Muscle layer of colon (tissue), 2 donors: ENCODE measurements at regions not wholly inside any gene's neighbourhood (a gene's known extent, or its start where the extent isn't known, plus 50 kb on each side); places are given as distances from the start of the nearest gene placed in this dataset.

Experiments
- H3K27ac ChIP-seq: one replicate; pipeline ENCODE4 v1.7.0; 2013; ENCODE audit warnings: low read depth, mild to moderate bottlenecking, low read length, moderate library complexity
- H3K27me3 ChIP-seq, 2 donors: one replicate each; pipeline ENCODE4 v1.7.0; 2013; ENCODE audit warnings: low read length in 2 of 2, mild to moderate bottlenecking in 2 of 2; ENCODE audit not compliant: insufficient read depth in 2 of 2, control insufficient read depth in 1 of 2
- H3K36me3 ChIP-seq: one replicate; pipeline ENCODE4 v1.7.0; 2013; ENCODE audit warnings: mild to moderate bottlenecking, low read length; ENCODE audit not compliant: insufficient read depth
- H3K4me1 ChIP-seq: one replicate; pipeline ENCODE4 v1.7.0; 2013; ENCODE audit warnings: mild to moderate bottlenecking, low read length; ENCODE audit not compliant: insufficient read depth
- H3K4me3 ChIP-seq, 2 donors: one replicate each; pipeline ENCODE4 v1.7.0; 2013; ENCODE audit warnings: low read length in 2 of 2, low read depth in 1 of 2, mild to moderate bottlenecking in 1 of 2, moderate library complexity in 1 of 2
- H3K9ac ChIP-seq: one replicate; pipeline ENCODE4 v1.7.0; 2013; ENCODE audit warnings: low read length
- H3K9me3 ChIP-seq: one replicate; pipeline ENCODE4 v1.7.0; 2013; ENCODE audit warnings: mild to moderate bottlenecking, low read length
- donor health status: abdominal sarcoma.
- donor health status: Adenocarcinoma of cecum.

GRCh38 chr13:34004676-34005075 lies 186.7 kb downstream of the RFC3 start:
- Histone ChIP-seq H3K4me3 (no peak overlapping the region), H3K9me3 (no peaks in the 10 kb centered on the region), H3K36me3 (no peaks in the 10 kb centered on the region), H3K4me1 (peaks cover 7% of the 10 kb centered on the region), H3K9ac (no peak overlapping the region), H3K27ac (no peak overlapping the region), H3K27me3 (no peaks in the 10 kb centered on the region)

GRCh38 chr13:34006011-34006410 lies 188.1 kb downstream of the RFC3 start:
- Histone ChIP-seq H3K4me1 (no peaks in the 10 kb centered on the region), H3K9ac (no peak overlapping the region), H3K27ac (no peak overlapping the region), H3K4me3 (no peak overlapping the region), H3K36me3 (no peaks in the 10 kb centered on the region), H3K9me3 (no peaks in the 10 kb centered on the region), H3K27me3 (no peaks in the 10 kb centered on the region)

GRCh38 chr13:34011552-34012085 lies 193.7 kb downstream of the RFC3 start:
- Histone ChIP-seq H3K9ac (no peak overlapping the region), H3K27ac (no peak overlapping the region), H3K4me1 (no peaks in the 10 kb centered on the region), H3K36me3 (no peaks in the 10 kb centered on the region), H3K4me3 (no peak overlapping the region), H3K9me3 (no peaks in the 10 kb centered on the region), H3K27me3 (no peaks in the 10 kb centered on the region)

GRCh38 chr13:34012382-34012781 lies 194.4 kb downstream of the RFC3 start:
- Histone ChIP-seq H3K4me3 (no peak overlapping the region), H3K27me3 (no peaks in the 10 kb centered on the region), H3K4me1 (no peaks in the 10 kb centered on the region), H3K27ac (no peak overlapping the region), H3K36me3 (no peaks in the 10 kb centered on the region), H3K9ac (no peak overlapping the region), H3K9me3 (no peaks in the 10 kb centered on the region)

- Histone ChIP-seq H3K9me3 (no peaks in the 10 kb centered on the region), H3K36me3 (no peaks in the 10 kb centered on the region), H3K9ac (no peak overlapping the region), H3K27me3 (no peaks in the 10 kb centered on the region), H3K4me1 (no peaks in the 10 kb centered on the region), H3K4me3 (no peak overlapping the region), H3K27ac (no peak overlapping the region)
Observed at GRCh38 chr13:34013061-34013460, 195.1 kb downstream of the RFC3 start.

GRCh38 chr13:34017231-34017630 lies 199.3 kb downstream of the RFC3 start:
- Histone ChIP-seq H3K36me3 (no peaks in the 10 kb centered on the region), H3K4me1 (no peaks in the 10 kb centered on the region), H3K27ac (no peak overlapping the region), H3K9me3 (peaks cover 7% of the 10 kb centered on the region), H3K9ac (no peak overlapping the region), H3K4me3 (no peak overlapping the region), H3K27me3 (no peaks in the 10 kb centered on the region)

GRCh38 chr13:34019870-34020269 lies 201.9 kb downstream of the RFC3 start:
- Histone ChIP-seq H3K9ac (no peak overlapping the region), H3K9me3 (peaks cover 9% of the 10 kb centered on the region), H3K36me3 (no peaks in the 10 kb centered on the region), H3K27ac (no peak overlapping the region), H3K4me1 (no peaks in the 10 kb centered on the region), H3K4me3 (no peak overlapping the region), H3K27me3 (no peaks in the 10 kb centered on the region)

GRCh38 chr13:34020388-34020787 lies 202.4 kb downstream of the RFC3 start:
- Histone ChIP-seq H3K36me3 (no peaks in the 10 kb centered on the region), H3K9ac (no peak overlapping the region), H3K4me3 (no peak overlapping the region)

GRCh38 chr13:34021619-34022018 lies 203.7 kb downstream of the RFC3 start:
- Histone ChIP-seq H3K9ac (no peak overlapping the region), H3K4me3 (no peak overlapping the region), H3K9me3 (peaks cover 9% of the 10 kb centered on the region), H3K27me3 (no peaks in the 10 kb centered on the region), H3K27ac (no peak overlapping the region), H3K36me3 (no peaks in the 10 kb centered on the region), H3K4me1 (no peaks in the 10 kb centered on the region)

More at GRCh38 chr13:34020388-34020787, 202.4 kb downstream of the RFC3 start:
- Histone ChIP-seq H3K27ac (no peak overlapping the region), H3K4me1 (no peaks in the 10 kb centered on the region), H3K27me3 (no peaks in the 10 kb centered on the region), H3K9me3 (peaks cover 9% of the 10 kb centered on the region)

- H3K4me3 ChIP-seq: no peak overlapping the region
- no peak overlapping the region for H3K9ac ChIP-seq
- H3K27me3 ChIP-seq: no peaks in the 10 kb centered on the region
- H3K27ac ChIP-seq: no peak overlapping the region
- H3K4me1 ChIP-seq: no peaks in the 10 kb centered on the region
- peaks cover 9% of the 10 kb centered on the region for H3K9me3 ChIP-seq
- no peaks in the 10 kb centered on the region for H3K36me3 ChIP-seq
Observed at GRCh38 chr13:34025746-34026145, 207.8 kb downstream of the RFC3 start.

- peaks cover 8% of the 10 kb centered on the region for H3K9me3 ChIP-seq
- no peak overlapping the region for H3K4me3 ChIP-seq
- no peaks in the 10 kb centered on the region for H3K27me3 ChIP-seq
- H3K27ac ChIP-seq: no peak overlapping the region
- H3K9ac ChIP-seq: no peak overlapping the region
- H3K36me3 ChIP-seq: no peaks in the 10 kb centered on the region
- no peaks in the 10 kb centered on the region for H3K4me1 ChIP-seq
Observed at GRCh38 chr13:34026308-34026707, 208.4 kb downstream of the RFC3 start.
